BE2C (cell line): ENCODE measurements at regions not wholly inside any gene's neighbourhood (a gene's known extent, or its start where the extent isn't known, plus 50 kb on each side); places are given as distances from the start of the nearest gene placed in this dataset.
"Not testable (repeated sequence)": the region's sequence is repeated elsewhere in the genome, so short reads cannot be mapped to it uniquely, and the experiment has no call there.

Experiments used
- DNase-seq: peaks from one replicate; pipeline ENCODE4 v3.0.0-alpha.2; 2020
- H3K27me3 ChIP-seq: fragments of 250-450 bp; sonication (Bioruptor Pico); 2 replicates; pipeline ENCODE4 v1.5.1; 2020; ENCODE audit warnings: mild to moderate bottlenecking
- H3K36me3 ChIP-seq: fragments of 250-450 bp; sonication (Bioruptor Pico); 2 replicates; pipeline ENCODE4 v1.5.1; 2020; ENCODE audit warnings: mild to moderate bottlenecking
- H3K4me1 ChIP-seq: fragments of 250-450 bp; sonication (Bioruptor Pico); 2 replicates; pipeline ENCODE4 v1.5.1; 2020
- H3K4me3 ChIP-seq: 2 replicates; pipeline ENCODE4 v1.5.1; 2011; ENCODE audit warnings: low read depth, low read length
- H3K9me3 ChIP-seq: fragments of 250-450 bp; sonication (Bioruptor Pico); 2 replicates; pipeline ENCODE4 v1.5.1; 2020
- CTCF ChIP-seq: IDR thresholded peaks from 2 replicates; pipeline ENCODE4 v1.5.1; 2012; ENCODE audit warnings: mild to moderate bottlenecking, low read depth, low read length

GRCh38 chr10:36538953-36539586, 586.3 kb upstream of the ANKRD30A start:
- peak; percentile 12 for DNase-seq
- no peaks in the 10 kb centered on the region for H3K27me3 ChIP-seq
- no peak overlapping the region for H3K4me3 ChIP-seq

GRCh38 chr10:36534471-36535002, 590.9 kb upstream of the ANKRD30A start:
- Histone ChIP-seq H3K4me3 (no peak overlapping the region), H3K27me3 (no peaks in the 10 kb centered on the region), H3K4me1 (no peaks in the 10 kb centered on the region; the same call in 1 of the 2 replicates), H3K36me3 (no peaks in the 10 kb centered on the region), H3K9me3 (no peaks in the 10 kb centered on the region)
- TF ChIP-seq CTCF: no peak
- DNase-seq: no peak

More at GRCh38 chr10:36538953-36539586, 586.3 kb upstream of the ANKRD30A start:
- Histone ChIP-seq H3K36me3 (no peaks in the 10 kb centered on the region), H3K9me3 (no peaks in the 10 kb centered on the region), H3K4me1 (no peaks in the 10 kb centered on the region; the same call in 1 of the 2 replicates)
- TF ChIP-seq CTCF: no peak

- Histone ChIP-seq H3K4me3 (no peak overlapping the region), H3K36me3 (no peaks in the 10 kb centered on the region), H3K27me3 (no peaks in the 10 kb centered on the region), H3K9me3 (no peaks in the 10 kb centered on the region), H3K4me1 (no peaks in the 10 kb centered on the region; the same call in 1 of the 2 replicates)
- DNase-seq: no peak
- no peak for TF ChIP-seq CTCF
These were observed 591.5 kb upstream of the ANKRD30A start for GRCh38 chr10:36533861-36534260.

- no peak for DNase-seq
- Histone ChIP-seq H3K4me1 (no peaks in the 10 kb centered on the region), H3K27me3 (no peaks in the 10 kb centered on the region), H3K36me3 (no peaks in the 10 kb centered on the region), H3K9me3 (no peaks in the 10 kb centered on the region), H3K4me3 (no peak overlapping the region)
- no peak for TF ChIP-seq CTCF
These were observed 592.1 kb upstream of the ANKRD30A start for GRCh38 chr10:36533316-36533715.

GRCh38 chr10:36531621-36532020, 593.8 kb upstream of the ANKRD30A start:
- TF ChIP-seq CTCF: no peak
- no peaks in the 10 kb centered on the region for H3K27me3 ChIP-seq
- H3K4me3 ChIP-seq: no peak overlapping the region
- no peaks in the 10 kb centered on the region for H3K9me3 ChIP-seq
- H3K4me1 ChIP-seq: no peaks in the 10 kb centered on the region
- DNase-seq: no peak
- H3K36me3 ChIP-seq: no peaks in the 10 kb centered on the region

- H3K27me3 ChIP-seq: no peaks in the 10 kb centered on the region
- H3K36me3 ChIP-seq: no peaks in the 10 kb centered on the region
- no peak for DNase-seq
- peaks cover 11% of the 10 kb centered on the region for H3K4me1 ChIP-seq
- H3K9me3 ChIP-seq: no peaks in the 10 kb centered on the region
- TF ChIP-seq CTCF: no peak
- no peak overlapping the region for H3K4me3 ChIP-seq
These were observed 599.4 kb upstream of the ANKRD30A start for GRCh38 chr10:36526033-36526432.

GRCh38 chr10:36524126-36524525, 601.3 kb upstream of the ANKRD30A start:
- H3K9me3 ChIP-seq, H3K36me3 ChIP-seq, H3K4me3 ChIP-seq, H3K27me3 ChIP-seq: not testable (repeated sequence)
- peaks cover 11% of the 10 kb centered on the region for H3K4me1 ChIP-seq
- DNase-seq: peak; percentile 22
